ENCODE measurements at regions not wholly inside any gene's neighbourhood (a gene's known extent, or its start where the extent isn't known, plus 50 kb on each side); places are given as distances from the start of the nearest gene placed in this dataset.

DNA sequence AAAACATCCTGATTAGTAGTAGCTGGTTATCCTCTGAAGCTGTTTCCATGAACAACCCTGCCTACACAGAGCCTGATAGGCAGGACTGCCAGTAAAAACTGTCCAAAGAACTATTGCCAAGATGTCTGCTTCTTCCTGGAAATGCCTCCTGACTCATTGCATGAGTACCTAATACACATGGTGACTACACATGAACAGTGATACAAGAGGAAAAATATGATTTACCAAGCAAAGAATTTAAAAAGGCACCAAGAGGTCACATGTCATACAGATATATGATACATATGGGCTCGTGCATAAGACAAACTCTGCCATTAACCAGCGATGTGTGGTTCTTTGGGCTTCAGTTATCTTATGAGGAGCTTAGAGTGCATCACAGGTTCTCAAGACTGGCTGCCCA, 552.3 kb downstream of the SLC16A7 start:
- TF ChIP-seq, protein P1, sequence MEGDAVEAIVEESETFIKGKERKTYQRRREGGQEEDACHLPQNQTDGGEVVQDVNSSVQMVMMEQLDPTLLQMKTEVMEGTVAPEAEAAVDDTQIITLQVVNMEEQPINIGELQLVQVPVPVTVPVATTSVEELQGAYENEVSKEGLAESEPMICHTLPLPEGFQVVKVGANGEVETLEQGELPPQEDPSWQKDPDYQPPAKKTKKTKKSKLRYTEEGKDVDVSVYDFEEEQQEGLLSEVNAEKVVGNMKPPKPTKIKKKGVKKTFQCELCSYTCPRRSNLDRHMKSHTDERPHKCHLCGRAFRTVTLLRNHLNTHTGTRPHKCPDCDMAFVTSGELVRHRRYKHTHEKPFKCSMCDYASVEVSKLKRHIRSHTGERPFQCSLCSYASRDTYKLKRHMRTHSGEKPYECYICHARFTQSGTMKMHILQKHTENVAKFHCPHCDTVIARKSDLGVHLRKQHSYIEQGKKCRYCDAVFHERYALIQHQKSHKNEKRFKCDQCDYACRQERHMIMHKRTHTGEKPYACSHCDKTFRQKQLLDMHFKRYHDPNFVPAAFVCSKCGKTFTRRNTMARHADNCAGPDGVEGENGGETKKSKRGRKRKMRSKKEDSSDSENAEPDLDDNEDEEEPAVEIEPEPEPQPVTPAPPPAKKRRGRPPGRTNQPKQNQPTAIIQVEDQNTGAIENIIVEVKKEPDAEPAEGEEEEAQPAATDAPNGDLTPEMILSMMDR (conservative IDR thresholded peaks at IDR 0.05; ENCODE audit: low read length) = no peak
- no peak for TF ChIP-seq EZH2phosphoT487 (IDR thresholded peaks at IDR 0.05; ENCODE audit: borderline replicate concordance)

Measured in Loucy (cell line).